ENCODE measurements at regions not wholly inside any gene's neighbourhood (a gene's known extent, or its start where the extent isn't known, plus 50 kb on each side); places are given as distances from the start of the nearest gene placed in this dataset.
"Not testable (repeated sequence)": the region's sequence is repeated elsewhere in the genome, so short reads cannot be mapped to it uniquely, and the experiment has no call there.

- not testable (repeated sequence) for DNase-seq
These were observed 333.1 kb downstream of the BCL2L11 start for GRCh38 chr2:111453816-111454215.

GRCh38 chr2:111454404-111454803, 333.7 kb downstream of the BCL2L11 start:
- not testable (repeated sequence) for DNase-seq

GRCh38 chr2:111455016-111456015, 334.6 kb downstream of the BCL2L11 start:
- not testable (repeated sequence) for DNase-seq

- not testable (repeated sequence) for DNase-seq
These were observed 336.5 kb downstream of the BCL2L11 start for GRCh38 chr2:111457191-111457590.

GRCh38 chr2:111460901-111461300, 340.2 kb downstream of the BCL2L11 start:
- not testable (repeated sequence) for DNase-seq

- DNase-seq, result not testable (repeated sequence)
These were observed 341.1 kb downstream of the BCL2L11 start for GRCh38 chr2:111461831-111462230.

- not testable (repeated sequence) for DNase-seq
These were observed 341.9 kb downstream of the BCL2L11 start for GRCh38 chr2:111462572-111462971.

GRCh38 chr2:111463238-111463848, 342.6 kb downstream of the BCL2L11 start:
- DNase-seq, result not testable (repeated sequence)

- DNase-seq, result not testable (repeated sequence)
These were observed 343.2 kb downstream of the BCL2L11 start for GRCh38 chr2:111463956-111464355.

GRCh38 chr2:111464367-111464766, 343.7 kb downstream of the BCL2L11 start:
- DNase-seq, result not testable (repeated sequence)

GRCh38 chr2:111465521-111465920, 344.8 kb downstream of the BCL2L11 start:
- not testable (repeated sequence) for DNase-seq

- DNase-seq, result not testable (repeated sequence)
These were observed 346.0 kb downstream of the BCL2L11 start for GRCh38 chr2:111466744-111467143.

GRCh38 chr2:111470924-111471323, 350.2 kb downstream of the BCL2L11 start:
- not testable (repeated sequence) for DNase-seq

- DNase-seq, result not testable (repeated sequence)
These were observed 351.2 kb downstream of the BCL2L11 start for GRCh38 chr2:111471791-111472530.

- not testable (repeated sequence) for DNase-seq
These were observed 352.2 kb downstream of the BCL2L11 start for GRCh38 chr2:111472844-111473403.

- DNase-seq, result not testable (repeated sequence)
These were observed 352.8 kb downstream of the BCL2L11 start for GRCh38 chr2:111473522-111473921.

GRCh38 chr2:111474198-111474705, 353.5 kb downstream of the BCL2L11 start:
- not testable (repeated sequence) for DNase-seq

GRCh38 chr2:111478335-111478734, 357.6 kb downstream of the BCL2L11 start:
- DNase-seq, result not testable (repeated sequence)

- not testable (repeated sequence) for DNase-seq
These were observed 358.2 kb downstream of the BCL2L11 start for GRCh38 chr2:111478871-111479318.

GRCh38 chr2:111480016-111480625, 359.4 kb downstream of the BCL2L11 start:
- DNase-seq, result not testable (repeated sequence)

GRCh38 chr2:111480633-111481032, 359.9 kb downstream of the BCL2L11 start:
- DNase-seq, result not testable (repeated sequence)

GRCh38 chr2:111481219-111481618, 360.5 kb downstream of the BCL2L11 start:
- not testable (repeated sequence) for DNase-seq

Data from DMS79 treated with DMSO at 0.1 percent for 48 hours (cell line).